Mesothelial cell of epicardium (in vitro differentiated cells): ENCODE measurements at regions not wholly inside any gene's neighbourhood (a gene's known extent, or its start where the extent isn't known, plus 50 kb on each side); places are given as distances from the start of the nearest gene placed in this dataset.

Source experiments
- DNase-seq, 2 experiments: peaks; one replicate each; pipeline ENCODE4 v3.0.0; 2021; ENCODE audit warnings: low spot score in 2 of 2; ENCODE audit not compliant: unreplicated experiment in 2 of 2
- H3K27ac Mint-ChIP-seq: 2 replicates; pipeline ENCODE4 v1.8.0; 2021; ENCODE audit warnings: mixed read lengths
- H3K27me3 Mint-ChIP-seq: 2 replicates; pipeline ENCODE4 v1.8.0; 2021; ENCODE audit warnings: low read depth, mixed read lengths
- H3K36me3 Mint-ChIP-seq: 2 replicates; pipeline ENCODE4 v1.8.0; 2021; ENCODE audit warnings: mixed read lengths
- H3K4me1 Mint-ChIP-seq: 2 replicates; pipeline ENCODE4 v1.8.0; 2021; ENCODE audit warnings: mixed read lengths
- H3K4me3 Mint-ChIP-seq: 2 replicates; pipeline ENCODE4 v1.8.0; 2021; ENCODE audit warnings: mild to moderate bottlenecking, moderate library complexity, mixed read lengths
- H3K9me3 Mint-ChIP-seq: 2 replicates; pipeline ENCODE4 v1.8.0; 2021; ENCODE audit warnings: mixed read lengths
- CTCF ChIP-seq: fragments of 200-600 bp; sonication (generic); IDR thresholded peaks from one replicate; pipeline ENCODE4 v1.5.0; 2021; ENCODE audit warnings: antibody characterized with exemption; ENCODE audit not compliant: unreplicated experiment

- Mint-ChIP-seq H3K4me1 (peaks cover 2% of the 10 kb centered on the region), H3K36me3 (peaks cover 10% of the 10 kb centered on the region), H3K4me3 (no peak overlapping the region), H3K27ac (no peak overlapping the region), H3K27me3 (no peaks in the 10 kb centered on the region), H3K9me3 (peaks cover 33% of the 10 kb centered on the region)
- DNase-seq: no peak
- TF ChIP-seq CTCF: no peak
Measured at GRCh38 chr5:106171132-106171531, 1499.6 kb downstream of the EFNA5 start.

GRCh38 chr5:106167766-106168165 lies 1503.0 kb downstream of the EFNA5 start:
- no peak for DNase-seq
- H3K4me3 Mint-ChIP-seq: no peak overlapping the region
- no peak overlapping the region for H3K27ac Mint-ChIP-seq

GRCh38 chr5:106163233-106163632 lies 1507.5 kb downstream of the EFNA5 start:
- H3K36me3 Mint-ChIP-seq: no peaks in the 10 kb centered on the region
- no peak overlapping the region for H3K4me3 Mint-ChIP-seq
- H3K27ac Mint-ChIP-seq: no peak overlapping the region
- H3K4me1 Mint-ChIP-seq: peaks cover 7% of the 10 kb centered on the region
- H3K27me3 Mint-ChIP-seq: no peaks in the 10 kb centered on the region
- no peak for TF ChIP-seq CTCF
- no peak for DNase-seq
- peaks cover 21% of the 10 kb centered on the region for H3K9me3 Mint-ChIP-seq

More at GRCh38 chr5:106167766-106168165, 1503.0 kb downstream of the EFNA5 start:
- TF ChIP-seq CTCF: no peak
- Mint-ChIP-seq H3K9me3 (peaks cover 22% of the 10 kb centered on the region), H3K36me3 (no peaks in the 10 kb centered on the region), H3K27me3 (no peaks in the 10 kb centered on the region), H3K4me1 (peaks cover 2% of the 10 kb centered on the region)

GRCh38 chr5:106159616-106160015 lies 1511.1 kb downstream of the EFNA5 start:
- Mint-ChIP-seq H3K27me3 (no peaks in the 10 kb centered on the region), H3K4me1 (peaks cover 7% of the 10 kb centered on the region), H3K36me3 (no peaks in the 10 kb centered on the region), H3K9me3 (peaks cover 14% of the 10 kb centered on the region), H3K4me3 (no peak overlapping the region), H3K27ac (peak overlapping the region; percentile 31)
- DNase-seq: no peak
- TF ChIP-seq CTCF: no peak

DNA sequence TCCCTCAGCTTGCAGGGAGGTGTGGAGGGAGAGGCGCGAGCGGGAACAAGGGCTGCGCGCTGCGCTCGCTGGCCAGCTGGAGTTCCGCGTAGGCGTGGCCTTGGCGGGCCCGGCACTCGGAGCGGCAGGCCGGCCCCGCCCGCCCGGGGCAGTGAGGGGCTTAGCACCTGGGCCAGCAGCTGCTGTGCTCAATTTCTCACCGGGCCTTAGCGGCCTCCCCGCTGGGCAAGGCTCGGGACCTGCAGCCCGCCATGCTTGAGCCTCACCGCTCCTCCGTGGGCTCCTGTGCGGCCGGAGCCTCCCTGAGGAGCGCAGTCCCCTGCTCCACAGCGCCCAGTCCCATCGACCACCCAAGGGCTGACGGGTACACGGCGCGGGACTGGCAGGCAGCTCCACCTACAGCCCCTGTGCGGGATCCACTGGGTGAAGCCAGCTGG lies 1516.4 kb downstream of the EFNA5 start:
- Mint-ChIP-seq H3K4me1 (peaks cover 8% of the 10 kb centered on the region), H3K4me3 (no peak overlapping the region), H3K36me3 (no peaks in the 10 kb centered on the region), H3K9me3 (peaks cover 5% of the 10 kb centered on the region), H3K27ac (no peak overlapping the region), H3K27me3 (no peaks in the 10 kb centered on the region)
- no peak for TF ChIP-seq CTCF
- DNase-seq: no peak

DNA sequence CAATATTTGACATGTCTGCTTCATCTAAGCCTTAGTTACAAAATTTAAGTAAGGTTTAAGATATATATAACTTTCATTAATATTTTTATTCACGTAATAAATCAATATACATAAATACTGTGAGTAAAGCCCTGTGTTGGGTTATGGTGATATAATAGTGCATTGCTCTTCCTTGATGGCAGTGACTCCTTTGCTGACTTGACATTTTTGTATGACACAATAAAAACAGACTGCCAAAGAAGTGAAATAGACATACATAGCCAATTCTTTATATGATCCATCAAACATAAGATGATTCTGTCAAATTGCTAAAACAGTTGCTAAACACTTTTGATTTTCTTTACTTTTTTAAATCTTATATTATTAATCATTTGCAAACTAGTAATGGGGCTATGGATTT lies 1518.2 kb downstream of the EFNA5 start:
- Mint-ChIP-seq H3K4me3 (no peak overlapping the region), H3K36me3 (no peaks in the 10 kb centered on the region), H3K4me1 (peaks cover 8% of the 10 kb centered on the region), H3K27me3 (no peaks in the 10 kb centered on the region), H3K27ac (no peak overlapping the region), H3K9me3 (peaks cover 7% of the 10 kb centered on the region)
- DNase-seq: no peak
- no peak for TF ChIP-seq CTCF
